HL-60 (cell line): ENCODE measurements at regions not wholly inside any gene's neighbourhood (a gene's known extent, or its start where the extent isn't known, plus 50 kb on each side); places are given as distances from the start of the nearest gene placed in this dataset.

Experiments
- DNase-seq, 2 experiments: peaks; one replicate each; pipeline ENCODE4 v3.0.0-alpha.2; 2010 to 2020; ENCODE audit warnings: low read depth in 1 of 2, low spot score in 1 of 2
- H3K27ac ChIP-seq: fragments of 250-450 bp; sonication (Bioruptor Pico); replicated peaks from 2 replicates; pipeline ENCODE4 v1.5.1; 2020; ENCODE audit warnings: mild to moderate bottlenecking, moderate library complexity
- H3K27me3 ChIP-seq: fragments of 250-450 bp; sonication (Bioruptor Pico); 2 replicates; pipeline ENCODE4 v1.5.1; 2021; ENCODE audit warnings: mild to moderate bottlenecking, moderate library complexity; ENCODE audit not compliant: insufficient read depth, poor library complexity, severe bottlenecking
- H3K4me3 ChIP-seq: replicated peaks from 2 replicates; pipeline ENCODE4 v1.5.1; 2011; ENCODE audit warnings: mild to moderate bottlenecking, control low read depth, low read length; ENCODE audit not compliant: insufficient read depth
- GABPA ChIP-seq: IDR thresholded peaks from 2 replicates; pipeline ENCODE4 v1.6.1; 2012; ENCODE audit warnings: low read depth
- POLR2AphosphoS5 ChIP-seq: IDR thresholded peaks from 2 replicates; pipeline ENCODE4 v1.6.1; 2012; ENCODE audit warnings: low read depth
- SPI1 ChIP-seq: IDR thresholded peaks from 2 replicates; pipeline ENCODE4 v1.6.1; 2012; ENCODE audit warnings: low read depth, mild to moderate bottlenecking, borderline replicate concordance
- TF ChIP-seq, protein P1 (sequence below): IDR thresholded peaks from one replicate; pipeline ENCODE4 v1.5.1; 2011; ENCODE audit warnings: low read length, control low read depth, inconsistent platforms; ENCODE audit not compliant: insufficient read depth
- TF ChIP-seq, protein P2 (sequence below): IDR thresholded peaks from 2 replicates; pipeline ENCODE4 v1.6.1; 2012; ENCODE audit warnings: low read depth; ENCODE audit not compliant: insufficient replicate concordance

DNA sequence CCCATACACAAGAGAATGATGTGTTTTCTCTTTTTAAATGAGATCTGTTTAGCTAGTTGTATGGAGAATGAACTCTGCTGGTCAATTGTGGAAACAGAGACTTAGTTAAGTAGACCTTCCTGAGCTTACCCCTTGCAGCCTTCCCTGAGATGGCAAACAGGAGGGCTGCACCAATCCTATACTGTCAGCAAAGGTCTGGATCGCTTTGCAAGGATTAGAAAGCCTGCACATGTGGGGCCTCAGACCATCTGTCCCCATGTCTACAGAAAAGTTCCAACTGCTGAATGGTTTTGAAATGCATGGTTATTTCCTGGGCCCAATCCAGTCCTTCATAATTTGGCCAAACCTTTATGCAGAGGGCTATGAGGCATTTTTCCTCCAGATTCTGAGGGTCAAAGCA lies 183.9 kb upstream of the SLC10A2 start:
- H3K27me3 ChIP-seq = no peaks in the 10 kb centered on the region
- TF ChIP-seq, protein P1, sequence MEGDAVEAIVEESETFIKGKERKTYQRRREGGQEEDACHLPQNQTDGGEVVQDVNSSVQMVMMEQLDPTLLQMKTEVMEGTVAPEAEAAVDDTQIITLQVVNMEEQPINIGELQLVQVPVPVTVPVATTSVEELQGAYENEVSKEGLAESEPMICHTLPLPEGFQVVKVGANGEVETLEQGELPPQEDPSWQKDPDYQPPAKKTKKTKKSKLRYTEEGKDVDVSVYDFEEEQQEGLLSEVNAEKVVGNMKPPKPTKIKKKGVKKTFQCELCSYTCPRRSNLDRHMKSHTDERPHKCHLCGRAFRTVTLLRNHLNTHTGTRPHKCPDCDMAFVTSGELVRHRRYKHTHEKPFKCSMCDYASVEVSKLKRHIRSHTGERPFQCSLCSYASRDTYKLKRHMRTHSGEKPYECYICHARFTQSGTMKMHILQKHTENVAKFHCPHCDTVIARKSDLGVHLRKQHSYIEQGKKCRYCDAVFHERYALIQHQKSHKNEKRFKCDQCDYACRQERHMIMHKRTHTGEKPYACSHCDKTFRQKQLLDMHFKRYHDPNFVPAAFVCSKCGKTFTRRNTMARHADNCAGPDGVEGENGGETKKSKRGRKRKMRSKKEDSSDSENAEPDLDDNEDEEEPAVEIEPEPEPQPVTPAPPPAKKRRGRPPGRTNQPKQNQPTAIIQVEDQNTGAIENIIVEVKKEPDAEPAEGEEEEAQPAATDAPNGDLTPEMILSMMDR = no peak
- TF ChIP-seq, protein P2, sequence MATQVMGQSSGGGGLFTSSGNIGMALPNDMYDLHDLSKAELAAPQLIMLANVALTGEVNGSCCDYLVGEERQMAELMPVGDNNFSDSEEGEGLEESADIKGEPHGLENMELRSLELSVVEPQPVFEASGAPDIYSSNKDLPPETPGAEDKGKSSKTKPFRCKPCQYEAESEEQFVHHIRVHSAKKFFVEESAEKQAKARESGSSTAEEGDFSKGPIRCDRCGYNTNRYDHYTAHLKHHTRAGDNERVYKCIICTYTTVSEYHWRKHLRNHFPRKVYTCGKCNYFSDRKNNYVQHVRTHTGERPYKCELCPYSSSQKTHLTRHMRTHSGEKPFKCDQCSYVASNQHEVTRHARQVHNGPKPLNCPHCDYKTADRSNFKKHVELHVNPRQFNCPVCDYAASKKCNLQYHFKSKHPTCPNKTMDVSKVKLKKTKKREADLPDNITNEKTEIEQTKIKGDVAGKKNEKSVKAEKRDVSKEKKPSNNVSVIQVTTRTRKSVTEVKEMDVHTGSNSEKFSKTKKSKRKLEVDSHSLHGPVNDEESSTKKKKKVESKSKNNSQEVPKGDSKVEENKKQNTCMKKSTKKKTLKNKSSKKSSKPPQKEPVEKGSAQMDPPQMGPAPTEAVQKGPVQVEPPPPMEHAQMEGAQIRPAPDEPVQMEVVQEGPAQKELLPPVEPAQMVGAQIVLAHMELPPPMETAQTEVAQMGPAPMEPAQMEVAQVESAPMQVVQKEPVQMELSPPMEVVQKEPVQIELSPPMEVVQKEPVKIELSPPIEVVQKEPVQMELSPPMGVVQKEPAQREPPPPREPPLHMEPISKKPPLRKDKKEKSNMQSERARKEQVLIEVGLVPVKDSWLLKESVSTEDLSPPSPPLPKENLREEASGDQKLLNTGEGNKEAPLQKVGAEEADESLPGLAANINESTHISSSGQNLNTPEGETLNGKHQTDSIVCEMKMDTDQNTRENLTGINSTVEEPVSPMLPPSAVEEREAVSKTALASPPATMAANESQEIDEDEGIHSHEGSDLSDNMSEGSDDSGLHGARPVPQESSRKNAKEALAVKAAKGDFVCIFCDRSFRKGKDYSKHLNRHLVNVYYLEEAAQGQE = no peak
- TF ChIP-seq SPI1 = no peak
- no peak for TF ChIP-seq GABPA
- no peak for TF ChIP-seq POLR2AphosphoS5
- no peak for DNase-seq

DNA sequence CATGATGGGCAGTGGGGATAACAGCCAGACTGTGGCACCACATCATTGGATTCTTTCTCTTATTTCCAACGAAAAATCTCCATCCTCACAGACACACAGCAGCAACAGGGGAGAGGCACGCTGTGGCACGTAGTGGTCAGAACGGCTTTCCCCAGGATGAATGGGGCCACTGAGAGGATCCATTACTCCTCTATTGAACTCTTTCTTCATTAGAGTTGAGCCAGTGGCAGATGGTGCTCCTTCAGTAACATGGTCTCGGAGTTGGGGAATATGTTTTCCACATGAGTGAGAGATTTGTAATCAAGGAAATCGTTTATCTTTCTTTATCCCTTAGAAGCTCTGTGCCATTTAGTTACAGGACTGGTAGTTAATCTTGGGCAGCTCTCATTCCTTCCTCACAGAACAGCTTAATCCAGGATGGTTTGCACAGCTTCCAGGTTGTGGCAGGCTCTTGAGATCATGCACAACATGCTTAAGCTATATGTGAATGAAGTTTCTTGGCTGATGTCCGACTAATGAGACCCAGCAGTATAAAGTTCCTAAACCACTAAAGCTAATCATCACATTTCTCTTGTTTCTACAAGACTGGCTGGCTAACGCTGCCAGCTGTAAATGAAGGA lies 180.5 kb upstream of the SLC10A2 start:
- no peak overlapping the region for H3K27ac ChIP-seq
- H3K4me3 ChIP-seq = no peak overlapping the region
- no peak for TF ChIP-seq SPI1
- TF ChIP-seq, protein P2 = no peak
- no peak for TF ChIP-seq POLR2AphosphoS5
- no peak for TF ChIP-seq GABPA
- TF ChIP-seq, protein P1 = no peak
- H3K27me3 ChIP-seq = no peaks in the 10 kb centered on the region
- DNase-seq = no peak

More for the DNA sequence above, 183.9 kb upstream of the SLC10A2 start:
- no peak overlapping the region for H3K4me3 ChIP-seq
- no peak overlapping the region for H3K27ac ChIP-seq

DNA sequence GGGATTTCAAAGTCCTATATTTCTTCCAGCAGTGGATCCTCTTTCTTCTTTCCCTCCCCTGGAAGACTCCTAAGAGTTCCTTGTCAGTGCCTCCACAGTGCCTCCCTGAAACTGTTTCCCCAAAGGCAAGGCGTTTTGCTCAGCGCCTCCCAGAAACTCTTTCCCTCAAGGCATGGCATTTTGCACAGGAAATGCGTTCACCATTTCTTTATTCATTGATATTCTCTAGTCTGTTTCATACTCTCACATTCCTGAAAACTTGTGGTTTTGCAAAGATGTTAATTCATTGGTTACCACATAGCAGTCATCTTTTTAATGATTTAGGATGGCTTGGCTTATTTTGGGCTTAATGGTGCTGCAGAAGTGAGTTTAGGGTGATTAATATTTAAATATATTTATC lies 177.3 kb upstream of the SLC10A2 start:
- Histone ChIP-seq H3K27ac (no peak overlapping the region), H3K27me3 (no peaks in the 10 kb centered on the region), H3K4me3 (no peak overlapping the region)
- no peak for DNase-seq
- TF ChIP-seq, protein P1 = no peak
- TF ChIP-seq, protein P2 = no peak
- TF ChIP-seq POLR2AphosphoS5 = no peak
- no peak for TF ChIP-seq SPI1
- no peak for TF ChIP-seq GABPA
